Astrocyte (in vitro differentiated cells and primary cell): ENCODE measurements at regions not wholly inside any gene's neighbourhood (a gene's known extent, or its start where the extent isn't known, plus 50 kb on each side); places are given as distances from the start of the nearest gene placed in this dataset.

Experiments used
- DNase-seq: peaks from one replicate; pipeline ENCODE4 v3.0.0-alpha.2; 2010; ENCODE audit warnings: low read depth
- FAIRE-seq: peaks from 2 replicates; lab custom pipeline; 2011; peaks lifted over from hg19 to GRCh38; lab: Jason Lieb, UNC
- H2AFZ ChIP-seq: 2 replicates; pipeline ENCODE4 v1.6.0; 2012; ENCODE audit warnings: low read depth, low read length, inconsistent platforms
- H3K27ac ChIP-seq: 2 replicates; pipeline ENCODE4 v1.5.1; 2011; ENCODE audit warnings: low read depth, low read length, inconsistent platforms
- H3K27me3 ChIP-seq: 2 replicates; pipeline ENCODE4 v1.6.0; 2011; ENCODE audit warnings: low read length, inconsistent platforms; ENCODE audit not compliant: insufficient read depth
- H3K36me3 ChIP-seq: 2 replicates; pipeline ENCODE4 v1.5.1; 2011; ENCODE audit warnings: low read length, inconsistent platforms; ENCODE audit not compliant: insufficient read depth
- H3K4me1 ChIP-seq: 2 replicates; pipeline ENCODE4 v1.5.1; 2011; ENCODE audit warnings: low read length, inconsistent platforms; ENCODE audit not compliant: insufficient read depth
- H3K4me2 ChIP-seq: 2 replicates; pipeline ENCODE4 v1.6.0; 2012; ENCODE audit warnings: low read length, inconsistent platforms
- H3K4me3 ChIP-seq: 2 replicates; pipeline ENCODE4 v1.5.1; 2011; ENCODE audit warnings: low read depth, mild to moderate bottlenecking, low read length, inconsistent platforms; ENCODE audit not compliant: insufficient read depth
- H3K79me2 ChIP-seq: 2 replicates; pipeline ENCODE4 v1.6.0; 2012; ENCODE audit warnings: mild to moderate bottlenecking, low read length, inconsistent platforms; ENCODE audit not compliant: insufficient read depth
- H3K9ac ChIP-seq: 2 replicates; pipeline ENCODE4 v1.6.0; 2012; ENCODE audit warnings: mild to moderate bottlenecking, low read length, inconsistent platforms
- H3K9me3 ChIP-seq: 2 replicates; pipeline ENCODE4 v1.5.1; 2012; ENCODE audit warnings: low read depth, mild to moderate bottlenecking, low read length, inconsistent platforms; ENCODE audit not compliant: insufficient read depth
- H4K20me1 ChIP-seq: 2 replicates; pipeline ENCODE4 v1.6.0; 2012; ENCODE audit warnings: low read length, inconsistent platforms; ENCODE audit not compliant: insufficient read depth
- H3K27ac Mint-ChIP-seq: one replicate; pipeline ENCODE4 v1.8.0; 2021; ENCODE audit warnings: mild to moderate bottlenecking, mixed read lengths; ENCODE audit not compliant: unreplicated experiment
- H3K27me3 Mint-ChIP-seq: one replicate; pipeline ENCODE4 v1.8.0; 2021; ENCODE audit warnings: low read depth, mixed read lengths; ENCODE audit not compliant: unreplicated experiment
- H3K36me3 Mint-ChIP-seq: one replicate; pipeline ENCODE4 v1.8.0; 2021; ENCODE audit warnings: low read depth, mixed read lengths; ENCODE audit not compliant: unreplicated experiment
- H3K4me1 Mint-ChIP-seq: one replicate; pipeline ENCODE4 v1.8.0; 2021; ENCODE audit warnings: low read depth, mixed read lengths; ENCODE audit not compliant: unreplicated experiment
- H3K4me3 Mint-ChIP-seq: one replicate; pipeline ENCODE4 v1.8.0; 2021; ENCODE audit warnings: mild to moderate bottlenecking, moderate library complexity, mixed read lengths; ENCODE audit not compliant: unreplicated experiment
- H3K9me3 Mint-ChIP-seq: one replicate; pipeline ENCODE4 v1.8.0; 2021; ENCODE audit warnings: mild to moderate bottlenecking, mixed read lengths; ENCODE audit not compliant: unreplicated experiment
- CTCF ChIP-seq: IDR thresholded peaks from 2 replicates; pipeline ENCODE4 v1.5.1; 2011; ENCODE audit warnings: low read depth, mild to moderate bottlenecking, inconsistent platforms, low read length, moderate library complexity; ENCODE audit not compliant: insufficient read depth
- EZH2 ChIP-seq: IDR thresholded peaks from 2 replicates; pipeline ENCODE4 v1.6.1; 2012; ENCODE audit warnings: mild to moderate bottlenecking, low read length, inconsistent platforms; ENCODE audit not compliant: insufficient read depth

- Histone ChIP-seq H3K36me3 (no peaks in the 10 kb centered on the region), H3K9ac (no peak overlapping the region), H3K79me2 (no peaks in the 10 kb centered on the region), H3K9me3 (no peaks in the 10 kb centered on the region), H3K27me3 (no peaks in the 10 kb centered on the region), H3K27ac (no peak overlapping the region), H3K4me2 (no peak overlapping the region), H3K4me1 (no peaks in the 10 kb centered on the region), H2AFZ (no peak overlapping the region), H3K4me3 (no peak overlapping the region), H4K20me1 (no peaks in the 10 kb centered on the region)
- no peaks in the 10 kb centered on the region for H3K4me1 Mint-ChIP-seq
- DNase-seq (no peak), FAIRE-seq (no peak)
- H3K27me3 Mint-ChIP-seq, result peaks cover 14% of the 10 kb centered on the region
- no peak for TF ChIP-seq EZH2
- TF ChIP-seq CTCF, result no peak
- no peak overlapping the region for H3K4me3 Mint-ChIP-seq
- no peaks in the 10 kb centered on the region for H3K36me3 Mint-ChIP-seq
- H3K9me3 Mint-ChIP-seq, result no peaks in the 10 kb centered on the region
- no peak overlapping the region for H3K27ac Mint-ChIP-seq
Observed at GRCh38 chr20:39164642-39165041, 202.5 kb downstream of the DHX35 start.

GRCh38 chr20:39163993-39164392 lies 201.8 kb downstream of the DHX35 start:
- DNase-seq (no peak), FAIRE-seq (no peak)
- H3K9ac ChIP-seq, result no peak overlapping the region
- no peaks in the 10 kb centered on the region for H3K36me3 Mint-ChIP-seq
- H3K27ac Mint-ChIP-seq, result no peak overlapping the region
- H3K27me3 ChIP-seq, result no peaks in the 10 kb centered on the region
- H3K9me3 Mint-ChIP-seq, result no peaks in the 10 kb centered on the region
- H2AFZ ChIP-seq, result no peak overlapping the region
- no peak overlapping the region for H3K4me3 Mint-ChIP-seq
- H3K36me3 ChIP-seq, result no peaks in the 10 kb centered on the region
- H3K4me1 Mint-ChIP-seq, result no peaks in the 10 kb centered on the region
- no peak overlapping the region for H3K27ac ChIP-seq
- TF ChIP-seq CTCF (no peak), EZH2 (no peak)
- H3K4me1 ChIP-seq, result no peaks in the 10 kb centered on the region
- no peaks in the 10 kb centered on the region for H4K20me1 ChIP-seq
- peaks cover 8% of the 10 kb centered on the region for H3K27me3 Mint-ChIP-seq
- H3K9me3 ChIP-seq, result no peaks in the 10 kb centered on the region
- no peak overlapping the region for H3K4me2 ChIP-seq
- no peaks in the 10 kb centered on the region for H3K79me2 ChIP-seq
- no peak overlapping the region for H3K4me3 ChIP-seq

GRCh38 chr20:39161900-39162299 lies 199.8 kb downstream of the DHX35 start:
- Histone ChIP-seq H3K36me3 (no peaks in the 10 kb centered on the region), H3K9ac (no peak overlapping the region), H3K27ac (no peak overlapping the region), H3K4me3 (no peak overlapping the region), H3K4me1 (no peaks in the 10 kb centered on the region), H3K4me2 (no peak overlapping the region), H3K79me2 (no peaks in the 10 kb centered on the region), H3K9me3 (no peaks in the 10 kb centered on the region), H4K20me1 (no peaks in the 10 kb centered on the region), H2AFZ (no peak overlapping the region), H3K27me3 (no peaks in the 10 kb centered on the region)
- peaks cover 2% of the 10 kb centered on the region for H3K36me3 Mint-ChIP-seq
- H3K9me3 Mint-ChIP-seq, result no peaks in the 10 kb centered on the region
- peaks cover 8% of the 10 kb centered on the region for H3K27me3 Mint-ChIP-seq
- no peak overlapping the region for H3K27ac Mint-ChIP-seq
- FAIRE-seq, result no peak
- no peak overlapping the region for H3K4me3 Mint-ChIP-seq
- no peak for DNase-seq
- no peak for TF ChIP-seq CTCF
- TF ChIP-seq EZH2, result no peak
- no peaks in the 10 kb centered on the region for H3K4me1 Mint-ChIP-seq
